ENCODE measurements at regions not wholly inside any gene's neighbourhood (a gene's known extent, or its start where the extent isn't known, plus 50 kb on each side); places are given as distances from the start of the nearest gene placed in this dataset.

- DNase-seq (ENCODE audit: low read depth): no peak
- ChIA-PET CTCF (no interaction called here), POLR2A (no interaction called here)
- H3K4me3 ChIP-seq (ENCODE audit: low read depth, low read length): no peak overlapping the region
- no peaks in the 10 kb centered on the region for H3K27me3 ChIP-seq (ENCODE audit: control insufficient read depth, insufficient read depth, low read length)
- TF ChIP-seq CTCF (IDR thresholded peaks at IDR 0.05; ENCODE audit: insufficient read depth, low read depth, low read length): no peak
- no peaks in the 10 kb centered on the region for H3K36me3 ChIP-seq (ENCODE audit: control insufficient read depth, insufficient read depth, low read length)
Measured at GRCh38 chrX:96453139-96453538, 231.5 kb upstream of the DIAPH2 start.

GRCh38 chrX:96455078-96455477 is 229.6 kb upstream of the DIAPH2 start:
- H3K4me3 ChIP-seq (ENCODE audit: low read depth, low read length): no peak overlapping the region
- POLR2A ChIA-PET: no interaction called here
- H3K36me3 ChIP-seq (ENCODE audit: control insufficient read depth, insufficient read depth, low read length): no peaks in the 10 kb centered on the region
- no peak for DNase-seq (ENCODE audit: low read depth)
- no peaks in the 10 kb centered on the region for H3K27me3 ChIP-seq (ENCODE audit: control insufficient read depth, insufficient read depth, low read length)
- CTCF ChIA-PET: no interaction called here
- no peak for TF ChIP-seq CTCF (IDR thresholded peaks at IDR 0.05; ENCODE audit: insufficient read depth, low read depth, low read length)

- TF ChIP-seq CTCF (IDR thresholded peaks at IDR 0.05; ENCODE audit: insufficient read depth, low read depth, low read length): no peak
- no peak overlapping the region for H3K4me3 ChIP-seq (ENCODE audit: low read depth, low read length)
- POLR2A ChIA-PET: no interaction called here
- no peaks in the 10 kb centered on the region for H3K36me3 ChIP-seq (ENCODE audit: control insufficient read depth, insufficient read depth, low read length)
- CTCF ChIA-PET: no interaction called here
- DNase-seq (ENCODE audit: low read depth): no peak
- no peaks in the 10 kb centered on the region for H3K27me3 ChIP-seq (ENCODE audit: control insufficient read depth, insufficient read depth, low read length)
Measured at GRCh38 chrX:96464880-96465558, 219.6 kb upstream of the DIAPH2 start.

- H3K27me3 ChIP-seq (ENCODE audit: control insufficient read depth, insufficient read depth, low read length): no peaks in the 10 kb centered on the region
- CTCF ChIA-PET: no interaction called here
- POLR2A ChIA-PET: no interaction called here
- no peak overlapping the region for H3K4me3 ChIP-seq (ENCODE audit: low read depth, low read length)
- no peak for TF ChIP-seq CTCF (IDR thresholded peaks at IDR 0.05; ENCODE audit: insufficient read depth, low read depth, low read length)
- H3K36me3 ChIP-seq (ENCODE audit: control insufficient read depth, insufficient read depth, low read length): no peaks in the 10 kb centered on the region
- DNase-seq (ENCODE audit: low read depth): no peak
Measured at GRCh38 chrX:96474029-96474740, 210.5 kb upstream of the DIAPH2 start.

GRCh38 chrX:96474741-96475125 is 209.9 kb upstream of the DIAPH2 start:
- H3K36me3 ChIP-seq (ENCODE audit: control insufficient read depth, insufficient read depth, low read length): no peaks in the 10 kb centered on the region
- no peak for TF ChIP-seq CTCF (IDR thresholded peaks at IDR 0.05; ENCODE audit: insufficient read depth, low read depth, low read length)
- POLR2A ChIA-PET: no interaction called here
- CTCF ChIA-PET: interaction anchor here (1.2 kb wide), 1 partner anchor 14 kb away, joined by 3 read pairs; no protein-coding TSS in a partner anchor
- no peak overlapping the region for H3K4me3 ChIP-seq (ENCODE audit: low read depth, low read length)
- no peak for DNase-seq (ENCODE audit: low read depth)
- no peaks in the 10 kb centered on the region for H3K27me3 ChIP-seq (ENCODE audit: control insufficient read depth, insufficient read depth, low read length)
